AG09319 (cell line): ENCODE measurements at regions not wholly inside any gene's neighbourhood (a gene's known extent, or its start where the extent isn't known, plus 50 kb on each side); places are given as distances from the start of the nearest gene placed in this dataset.

Source experiments
- DNase-seq: peaks from one replicate; pipeline ENCODE4 v3.0.0-alpha.2; 2010; ENCODE audit warnings: low read depth; ENCODE audit errors: extremely low read depth
- CTCF ChIP-seq: IDR thresholded peaks from 2 replicates; pipeline ENCODE4 v1.5.1; 2011; ENCODE audit warnings: low read depth, mild to moderate bottlenecking, inconsistent platforms, low read length, moderate library complexity

DNA sequence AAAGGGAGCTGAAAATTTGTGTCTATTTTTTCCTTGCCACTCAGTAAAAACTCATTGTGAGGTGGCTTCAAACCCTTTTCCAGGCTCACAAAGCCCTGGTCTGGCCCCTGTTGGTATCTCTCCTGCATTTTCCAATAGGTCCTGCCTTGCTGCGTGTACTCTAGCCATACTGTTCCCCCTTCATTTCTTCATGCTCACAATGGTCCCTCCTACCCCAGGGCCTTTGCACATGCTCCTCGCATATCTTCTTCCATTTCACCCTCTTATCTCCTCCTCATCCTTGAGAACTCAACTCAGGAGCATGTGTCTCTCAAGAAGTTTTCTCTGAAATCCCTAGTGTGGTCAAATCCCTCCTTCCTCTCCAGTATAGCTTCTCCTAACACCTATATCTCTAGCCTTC is 186.6 kb downstream of the MBOAT1 start:
- no peak for TF ChIP-seq CTCF
- DNase-seq = no peak

DNA sequence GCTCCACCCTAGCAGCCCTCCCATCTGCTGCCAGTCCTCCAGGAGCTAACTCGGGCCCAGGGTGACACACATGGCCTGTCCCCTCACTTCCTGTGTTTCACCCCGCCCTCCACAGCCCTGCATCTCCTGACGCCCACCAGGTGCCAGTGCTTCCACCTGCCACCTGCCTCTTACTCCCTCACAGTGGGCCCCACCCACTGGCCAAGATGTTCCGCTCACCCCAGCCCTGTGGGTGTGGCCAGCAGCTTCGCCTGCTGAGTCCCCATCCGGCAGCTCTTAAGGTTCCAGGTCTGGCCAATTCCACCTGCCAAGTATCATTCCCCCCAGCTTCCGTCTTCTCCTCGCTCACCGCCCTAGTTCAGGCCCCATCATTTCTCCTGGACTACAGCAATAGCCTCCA is 184.1 kb downstream of the MBOAT1 start:
- TF ChIP-seq CTCF = no peak
- DNase-seq = no peak

- TF ChIP-seq CTCF = no peak
These were observed 183.7 kb downstream of the MBOAT1 start for GRCh38 chr6:20028562-20028961.

GRCh38 chr6:20029979-20030378 is 182.3 kb downstream of the MBOAT1 start:
- TF ChIP-seq CTCF = no peak
- DNase-seq = no peak

More at GRCh38 chr6:20028562-20028961, 183.7 kb downstream of the MBOAT1 start:
- DNase-seq = no peak

GRCh38 chr6:20031342-20031741 is 180.9 kb downstream of the MBOAT1 start:
- no peak for TF ChIP-seq CTCF
- DNase-seq = no peak

- no peak for DNase-seq
- no peak for TF ChIP-seq CTCF
These were observed 178.4 kb downstream of the MBOAT1 start for GRCh38 chr6:20033697-20034407.

- DNase-seq = no peak
- no peak for TF ChIP-seq CTCF
These were observed 177.9 kb downstream of the MBOAT1 start for GRCh38 chr6:20034408-20034769.
